Sigmoid colon (tissue), 3 donors: ENCODE measurements at regions not wholly inside any gene's neighbourhood (a gene's known extent, or its start where the extent isn't known, plus 50 kb on each side); places are given as distances from the start of the nearest gene placed in this dataset.

Experiments
- CTCF ChIP-seq, 4 experiments: fragments of 450-650 bp in 3 of 4; fragments of 200-600 bp in 1 of 4; IDR thresholded peaks; one replicate each; pipeline ENCODE4 v1.5.1; 2016 to 2019; ENCODE audit warnings: antibody characterized with exemption in 4 of 4, mild to moderate bottlenecking in 3 of 4, moderate library complexity in 2 of 4
- POLR2A ChIP-seq, 2 donors: fragments of 450-650 bp; IDR thresholded peaks; one replicate each; pipeline ENCODE4 v1.6.1; 2016; ENCODE audit warnings: antibody characterized with exemption in 2 of 2, mild to moderate bottlenecking in 2 of 2, moderate library complexity in 2 of 2

DNA sequence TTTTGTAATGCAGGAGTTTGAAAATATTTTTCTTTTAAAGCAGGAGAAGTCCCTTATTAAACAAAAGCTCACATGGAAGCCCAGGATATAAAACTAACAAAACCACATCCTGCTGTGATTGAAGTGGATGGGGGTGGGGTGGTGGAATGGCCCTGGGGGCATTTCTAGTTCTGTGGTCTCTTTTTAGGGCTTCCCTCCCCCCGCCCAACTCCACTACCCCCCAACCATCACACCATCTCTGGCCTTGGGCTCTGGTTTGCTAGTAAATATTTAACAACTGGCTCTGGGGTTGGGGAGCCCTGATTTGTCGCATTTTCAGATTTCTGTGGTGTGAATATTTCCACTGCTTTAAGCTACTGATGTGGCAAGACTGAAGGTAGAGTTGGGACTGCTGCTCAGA is 279.6 kb upstream of the PLET1 start:
- TF ChIP-seq POLR2A (IDR thresholded peaks at IDR 0.05) (no peak), CTCF (IDR thresholded peaks at IDR 0.05) (no peak)
